Smooth muscle cell (in vitro differentiated cells): ENCODE measurements at regions not wholly inside any gene's neighbourhood (a gene's known extent, or its start where the extent isn't known, plus 50 kb on each side); places are given as distances from the start of the nearest gene placed in this dataset.

ENCODE experiments used
- DNase-seq: peaks from one replicate; lab custom pipeline; 2025; ENCODE audit not compliant: unreplicated experiment; lab: John Stamatoyannopoulos, UW
- H2AFZ ChIP-seq: fragments of 200-600 bp; sonication (generic); 2 replicates; pipeline ENCODE4 v1.6.0; 2016; ENCODE audit warnings: antibody characterized with exemption, low read depth, mild to moderate bottlenecking
- H3F3A ChIP-seq: fragments of 200-600 bp; sonication (generic); 2 replicates; pipeline ENCODE4 v1.6.0; 2017; ENCODE audit warnings: antibody characterized with exemption, low read depth
- H3K27ac ChIP-seq: fragments of 200-600 bp; sonication (generic); 2 replicates; pipeline ENCODE4 v1.5.1; 2016; ENCODE audit warnings: low read depth, mild to moderate bottlenecking
- H3K27me3 ChIP-seq: fragments of 200-600 bp; sonication (generic); 2 replicates; pipeline ENCODE4 v1.6.1; 2016; ENCODE audit warnings: low read depth, mild to moderate bottlenecking
- H3K36me3 ChIP-seq: fragments of 200-600 bp; sonication (generic); 2 replicates; pipeline ENCODE4 v1.5.1; 2016; ENCODE audit warnings: low read depth
- H3K4me1 ChIP-seq: fragments of 200-600 bp; sonication (generic); 2 replicates; pipeline ENCODE4 v1.5.1; 2016; ENCODE audit warnings: low read depth
- H3K4me2 ChIP-seq: fragments of 200-600 bp; sonication (generic); 2 replicates; pipeline ENCODE4 v1.6.0; 2016; ENCODE audit warnings: mild to moderate bottlenecking
- H3K4me3 ChIP-seq: fragments of 200-600 bp; sonication (generic); 2 replicates; pipeline ENCODE4 v1.5.1; 2016; ENCODE audit warnings: mild to moderate bottlenecking
- H3K79me2 ChIP-seq: fragments of 200-600 bp; sonication (generic); 2 replicates; pipeline ENCODE4 v1.6.0; 2016; ENCODE audit warnings: low read depth, mild to moderate bottlenecking
- H3K9ac ChIP-seq: fragments of 200-600 bp; sonication (generic); 2 replicates; pipeline ENCODE4 v1.6.0; 2016; ENCODE audit warnings: low read depth
- H3K9me3 ChIP-seq: fragments of 200-600 bp; sonication (generic); replicated peaks from 2 replicates; pipeline ENCODE4 v1.5.1; 2016; ENCODE audit warnings: low read depth
- H4K20me1 ChIP-seq: fragments of 200-600 bp; sonication (generic); 2 replicates; pipeline ENCODE4 v1.6.0; 2016; ENCODE audit warnings: low read depth
- WGBS: methylation state at CpG from one replicate; pipeline ENCODE4 v1.1.7; 2016; ENCODE audit warnings: low lambda C conversion rate; 5-methylcytosine and 5-hydroxymethylcytosine counted together
- TF ChIP-seq, protein P1 (sequence below): fragments of 200-600 bp; sonication (generic); IDR thresholded peaks from 2 replicates; pipeline ENCODE4 v1.5.1; 2017; ENCODE audit warnings: borderline replicate concordance, mild to moderate bottlenecking, antibody characterized with exemption; ENCODE audit not compliant: insufficient read depth, poor library complexity, severe bottlenecking

DNA sequence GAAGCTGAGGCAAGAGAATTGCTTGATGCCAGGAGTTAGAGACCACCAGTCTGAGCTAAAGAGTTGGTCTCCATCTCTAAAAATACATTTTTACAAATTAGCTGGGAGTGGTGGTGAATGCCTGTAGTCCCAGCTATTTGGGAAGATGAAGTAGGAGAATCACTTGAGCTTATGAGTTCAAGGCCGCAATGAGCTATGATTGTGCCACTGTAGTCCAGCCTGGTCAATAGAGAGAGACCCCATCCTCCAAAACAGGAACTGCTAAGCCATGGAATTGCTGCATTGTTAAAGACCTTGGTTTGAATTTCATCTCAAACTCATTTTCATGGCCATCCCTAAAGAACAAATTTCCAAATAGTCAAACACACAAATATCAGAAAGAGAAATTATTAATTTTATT, 113.9 kb upstream of the AGTR1 start:
- TF ChIP-seq, protein P1, sequence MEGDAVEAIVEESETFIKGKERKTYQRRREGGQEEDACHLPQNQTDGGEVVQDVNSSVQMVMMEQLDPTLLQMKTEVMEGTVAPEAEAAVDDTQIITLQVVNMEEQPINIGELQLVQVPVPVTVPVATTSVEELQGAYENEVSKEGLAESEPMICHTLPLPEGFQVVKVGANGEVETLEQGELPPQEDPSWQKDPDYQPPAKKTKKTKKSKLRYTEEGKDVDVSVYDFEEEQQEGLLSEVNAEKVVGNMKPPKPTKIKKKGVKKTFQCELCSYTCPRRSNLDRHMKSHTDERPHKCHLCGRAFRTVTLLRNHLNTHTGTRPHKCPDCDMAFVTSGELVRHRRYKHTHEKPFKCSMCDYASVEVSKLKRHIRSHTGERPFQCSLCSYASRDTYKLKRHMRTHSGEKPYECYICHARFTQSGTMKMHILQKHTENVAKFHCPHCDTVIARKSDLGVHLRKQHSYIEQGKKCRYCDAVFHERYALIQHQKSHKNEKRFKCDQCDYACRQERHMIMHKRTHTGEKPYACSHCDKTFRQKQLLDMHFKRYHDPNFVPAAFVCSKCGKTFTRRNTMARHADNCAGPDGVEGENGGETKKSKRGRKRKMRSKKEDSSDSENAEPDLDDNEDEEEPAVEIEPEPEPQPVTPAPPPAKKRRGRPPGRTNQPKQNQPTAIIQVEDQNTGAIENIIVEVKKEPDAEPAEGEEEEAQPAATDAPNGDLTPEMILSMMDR, result no peak
- Histone ChIP-seq H2AFZ (no peak overlapping the region), H3K27me3 (no peaks in the 10 kb centered on the region), H3K9ac (no peak overlapping the region), H3F3A (no peaks in the 10 kb centered on the region), H4K20me1 (no peaks in the 10 kb centered on the region), H3K4me1 (no peaks in the 10 kb centered on the region), H3K79me2 (no peaks in the 10 kb centered on the region), H3K9me3 (no peaks in the 10 kb centered on the region), H3K4me2 (no peak overlapping the region), H3K4me3 (no peak overlapping the region), H3K27ac (no peak overlapping the region), H3K36me3 (no peaks in the 10 kb centered on the region)
- WGBS, result 100% methylated on average over 1 of the region's 1 CpG
- DNase-seq, result no peak

DNA sequence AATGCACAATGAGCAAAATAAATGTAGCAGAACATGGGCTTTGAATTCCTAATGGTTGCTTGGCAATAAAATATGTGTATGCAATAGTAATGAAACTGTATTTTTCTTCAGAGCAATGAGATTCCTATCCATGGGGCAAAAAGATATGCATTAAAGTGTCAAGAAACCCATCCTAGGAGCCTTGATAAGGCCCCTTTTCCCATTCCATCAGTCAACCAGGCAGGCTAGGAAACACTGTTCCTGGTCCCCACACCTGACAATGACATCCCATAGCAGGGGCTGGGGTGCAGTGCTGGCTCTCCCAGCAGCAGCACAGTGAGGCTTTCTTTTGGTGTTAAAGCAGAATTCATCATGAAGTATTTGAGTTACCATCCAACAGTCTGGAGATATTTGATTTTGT, 113.3 kb upstream of the AGTR1 start:
- no peaks in the 10 kb centered on the region for H3K9me3 ChIP-seq
- H4K20me1 ChIP-seq, result no peaks in the 10 kb centered on the region
- H3K4me3 ChIP-seq, result no peak overlapping the region
- H3K4me1 ChIP-seq, result no peaks in the 10 kb centered on the region
- H3K27me3 ChIP-seq, result no peaks in the 10 kb centered on the region
- H3K9ac ChIP-seq, result no peak overlapping the region
- TF ChIP-seq, protein P1, result no peak
- H3F3A ChIP-seq, result no peaks in the 10 kb centered on the region
- no peaks in the 10 kb centered on the region for H3K79me2 ChIP-seq
- H3K4me2 ChIP-seq, result no peak overlapping the region
- DNase-seq, result no peak
- H2AFZ ChIP-seq, result no peak overlapping the region
- H3K27ac ChIP-seq, result no peak overlapping the region
- no peaks in the 10 kb centered on the region for H3K36me3 ChIP-seq

DNA sequence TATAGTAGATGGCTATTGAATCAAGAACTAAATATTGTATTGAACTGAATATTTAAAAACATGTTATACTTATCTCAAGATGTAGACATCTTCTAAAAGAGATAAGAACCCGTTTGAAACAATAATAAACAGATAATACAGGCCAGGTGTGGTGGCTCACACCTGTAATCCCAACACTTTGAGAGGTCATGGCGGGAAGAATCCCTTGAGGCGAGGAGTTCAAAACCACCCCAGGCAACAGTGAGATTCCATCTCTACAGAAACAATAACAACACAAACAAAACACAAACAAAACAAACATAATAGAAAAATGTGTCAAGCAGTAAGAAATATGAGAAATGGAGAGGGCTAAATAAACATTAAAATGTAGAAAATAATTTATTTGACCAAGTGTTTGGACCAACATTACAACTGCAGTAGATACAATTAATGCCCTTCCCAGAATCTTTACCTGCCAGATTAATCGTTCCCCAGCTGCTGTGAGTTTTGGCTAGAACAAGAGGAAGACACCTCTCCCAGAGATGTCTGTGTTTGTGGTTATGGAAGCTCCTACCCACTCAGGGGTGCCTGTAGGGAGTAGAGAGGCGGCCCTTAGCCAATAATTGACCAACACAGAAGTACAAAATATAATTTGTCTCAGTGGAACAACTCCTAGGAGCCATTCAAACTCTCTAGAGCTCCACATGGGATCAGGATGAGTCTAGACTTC, 111.9 kb upstream of the AGTR1 start:
- TF ChIP-seq, protein P1, result no peak
- no peaks in the 10 kb centered on the region for H3K9me3 ChIP-seq
- H3K27me3 ChIP-seq, result no peaks in the 10 kb centered on the region
- H3K4me3 ChIP-seq, result no peak overlapping the region
- H3K9ac ChIP-seq, result no peak overlapping the region
- H3K27ac ChIP-seq, result no peak overlapping the region
- 60% methylated on average over 5 of the region's 5 CpGs for WGBS
- no peak for DNase-seq
- H3F3A ChIP-seq, result no peaks in the 10 kb centered on the region
- no peaks in the 10 kb centered on the region for H3K36me3 ChIP-seq
- H3K79me2 ChIP-seq, result no peaks in the 10 kb centered on the region
- no peak overlapping the region for H3K4me2 ChIP-seq
- H2AFZ ChIP-seq, result no peak overlapping the region
- no peaks in the 10 kb centered on the region for H3K4me1 ChIP-seq
- no peaks in the 10 kb centered on the region for H4K20me1 ChIP-seq

DNA sequence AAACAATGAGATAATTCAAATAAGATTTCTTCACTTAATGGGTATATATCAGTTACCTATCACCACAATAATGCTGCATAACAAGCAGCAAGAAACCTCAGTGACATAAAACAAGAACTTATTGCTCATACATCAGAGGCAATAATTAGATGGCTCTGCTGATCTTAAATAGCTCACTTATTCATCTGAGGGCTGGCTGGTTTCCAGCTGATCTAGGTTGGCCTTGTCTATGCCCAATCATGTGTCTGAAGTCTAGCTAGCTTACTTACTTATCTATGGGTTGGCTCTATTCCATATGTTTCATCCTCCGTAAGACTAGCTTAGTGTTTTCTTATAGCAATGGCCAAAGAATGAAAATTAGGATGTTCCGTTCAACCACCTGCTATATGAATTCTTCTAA, 109.4 kb upstream of the AGTR1 start:
- 96% methylated on average over 2 of the region's 2 CpGs for WGBS

More for the DNA sequence above, 109.4 kb upstream of the AGTR1 start:
- DNase-seq, result no peak
- no peak overlapping the region for H3K27ac ChIP-seq
- no peak overlapping the region for H2AFZ ChIP-seq
- no peaks in the 10 kb centered on the region for H3K9me3 ChIP-seq
- H3K36me3 ChIP-seq, result no peaks in the 10 kb centered on the region
- no peaks in the 10 kb centered on the region for H3F3A ChIP-seq
- H3K9ac ChIP-seq, result no peak overlapping the region
- no peaks in the 10 kb centered on the region for H3K79me2 ChIP-seq
- H3K27me3 ChIP-seq, result no peaks in the 10 kb centered on the region
- H3K4me3 ChIP-seq, result no peak overlapping the region
- H4K20me1 ChIP-seq, result no peaks in the 10 kb centered on the region
- no peaks in the 10 kb centered on the region for H3K4me1 ChIP-seq
- TF ChIP-seq, protein P1, result no peak
- H3K4me2 ChIP-seq, result no peak overlapping the region
